ENCODE measurements at regions not wholly inside any gene's neighbourhood (a gene's known extent, or its start where the extent isn't known, plus 50 kb on each side); places are given as distances from the start of the nearest gene placed in this dataset.

GRCh38 chr14:89607453-89607852, 190.4 kb upstream of the FOXN3 start:
- no peak for DNase-seq (ENCODE audit: low read depth in 2 of 2)

GRCh38 chr14:89603938-89604480, 187.0 kb upstream of the FOXN3 start:
- DNase-seq (ENCODE audit: low read depth in 2 of 2): no peak

GRCh38 chr14:89600950-89601826, 184.2 kb upstream of the FOXN3 start:
- no peak for DNase-seq (ENCODE audit: low read depth in 2 of 2)

- DNase-seq (ENCODE audit: low read depth in 2 of 2): no peak
Observed at GRCh38 chr14:89600029-89600428, 183.0 kb upstream of the FOXN3 start.

- no peak for DNase-seq (ENCODE audit: low read depth in 2 of 2)
Observed at GRCh38 chr14:89598548-89599186, 181.6 kb upstream of the FOXN3 start.

- DNase-seq (ENCODE audit: low read depth in 2 of 2): no peak
Observed at GRCh38 chr14:89592961-89593360, 175.9 kb upstream of the FOXN3 start.

- DNase-seq (ENCODE audit: low read depth in 2 of 2): no peak
Observed at GRCh38 chr14:89589400-89590118, 172.5 kb upstream of the FOXN3 start.

GRCh38 chr14:89588840-89589296, 171.8 kb upstream of the FOXN3 start:
- DNase-seq (ENCODE audit: low read depth in 2 of 2): no peak

- DNase-seq (ENCODE audit: low read depth in 2 of 2): no peak
Observed at GRCh38 chr14:89588016-89588415, 171.0 kb upstream of the FOXN3 start.

- no peak for DNase-seq (ENCODE audit: low read depth in 2 of 2)
Observed at GRCh38 chr14:89587136-89587420, 170.0 kb upstream of the FOXN3 start.

GRCh38 chr14:89586258-89587135, 169.5 kb upstream of the FOXN3 start:
- DNase-seq (ENCODE audit: low read depth in 2 of 2): no peak

GRCh38 chr14:89578156-89578555, 161.1 kb upstream of the FOXN3 start:
- DNase-seq (ENCODE audit: low read depth in 2 of 2): no peak

- no peak for DNase-seq (ENCODE audit: low read depth in 2 of 2)
Observed at GRCh38 chr14:89576960-89577359, 159.9 kb upstream of the FOXN3 start.

GRCh38 chr14:89576145-89576927, 159.3 kb upstream of the FOXN3 start:
- DNase-seq (ENCODE audit: low read depth in 2 of 2): no peak

GRCh38 chr14:89575386-89576061, 158.5 kb upstream of the FOXN3 start:
- no peak for DNase-seq (ENCODE audit: low read depth in 2 of 2)

- DNase-seq (ENCODE audit: low read depth in 2 of 2): no peak
Observed at GRCh38 chr14:89574420-89574819, 157.4 kb upstream of the FOXN3 start.

GRCh38 chr14:89573399-89573657, 156.3 kb upstream of the FOXN3 start:
- no peak for DNase-seq (ENCODE audit: low read depth in 2 of 2)

GRCh38 chr14:89572596-89573398, 155.8 kb upstream of the FOXN3 start:
- DNase-seq (ENCODE audit: low read depth in 2 of 2): no peak

GRCh38 chr14:89571491-89571890, 154.5 kb upstream of the FOXN3 start:
- DNase-seq (ENCODE audit: low read depth in 2 of 2): no peak
